NCI-H226 (cell line): ENCODE measurements at regions not wholly inside any gene's neighbourhood (a gene's known extent, or its start where the extent isn't known, plus 50 kb on each side); places are given as distances from the start of the nearest gene placed in this dataset.
A peak's percentile ranks its signal among the peaks of the same experiment; 100 is the strongest.

Experiments
- DNase-seq: peaks from one replicate; pipeline ENCODE4 v3.0.0-alpha.2; 2015

- DNase-seq: no peak
Measured at GRCh38 chr2:423479-423878, 135.6 kb upstream of the ALKAL2 start.

DNA sequence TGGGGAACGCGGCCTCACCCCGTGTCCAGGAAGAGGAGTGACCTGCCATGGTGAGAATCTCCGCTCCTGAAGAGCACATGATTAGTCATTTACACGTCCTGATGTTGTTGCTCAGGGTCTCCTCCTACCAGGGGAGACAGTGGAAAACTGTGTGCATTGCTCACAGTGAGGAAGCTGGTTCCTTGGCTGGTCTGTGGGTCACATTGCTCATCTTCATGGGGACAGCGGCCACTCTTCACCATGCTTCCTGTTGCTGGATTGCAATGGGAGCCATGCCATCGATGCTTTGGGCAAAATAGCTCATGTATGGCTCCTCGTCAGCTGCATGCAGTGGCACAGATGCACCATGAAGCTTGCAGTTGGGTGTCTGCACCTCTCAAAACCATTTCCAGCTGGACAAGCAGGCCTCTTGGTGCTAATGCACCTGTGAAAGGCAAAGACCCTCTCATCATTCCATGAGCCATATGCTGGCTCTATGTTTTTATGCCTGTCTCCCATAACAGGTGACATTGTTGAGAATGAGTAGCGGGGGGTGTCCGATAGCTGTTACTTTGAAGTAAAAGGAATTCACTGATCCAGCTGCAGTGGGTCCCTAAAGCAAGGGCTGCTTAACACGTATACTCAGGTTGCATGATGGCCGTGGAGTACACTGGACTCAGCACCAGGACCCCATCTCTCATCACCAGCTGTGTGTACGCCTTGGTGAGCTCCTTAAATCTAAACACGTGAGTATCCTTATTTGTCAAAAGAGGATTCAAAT is 135.0 kb upstream of the ALKAL2 start:
- no peak for DNase-seq

GRCh38 chr2:421406-421805 is 133.5 kb upstream of the ALKAL2 start:
- DNase-seq: no peak

- DNase-seq: no peak
Measured at GRCh38 chr2:419687-420317, 131.9 kb upstream of the ALKAL2 start.

GRCh38 chr2:417662-418061 is 129.8 kb upstream of the ALKAL2 start:
- DNase-seq: no peak

- DNase-seq: no peak
Measured at GRCh38 chr2:417006-417405, 129.1 kb upstream of the ALKAL2 start.

DNA sequence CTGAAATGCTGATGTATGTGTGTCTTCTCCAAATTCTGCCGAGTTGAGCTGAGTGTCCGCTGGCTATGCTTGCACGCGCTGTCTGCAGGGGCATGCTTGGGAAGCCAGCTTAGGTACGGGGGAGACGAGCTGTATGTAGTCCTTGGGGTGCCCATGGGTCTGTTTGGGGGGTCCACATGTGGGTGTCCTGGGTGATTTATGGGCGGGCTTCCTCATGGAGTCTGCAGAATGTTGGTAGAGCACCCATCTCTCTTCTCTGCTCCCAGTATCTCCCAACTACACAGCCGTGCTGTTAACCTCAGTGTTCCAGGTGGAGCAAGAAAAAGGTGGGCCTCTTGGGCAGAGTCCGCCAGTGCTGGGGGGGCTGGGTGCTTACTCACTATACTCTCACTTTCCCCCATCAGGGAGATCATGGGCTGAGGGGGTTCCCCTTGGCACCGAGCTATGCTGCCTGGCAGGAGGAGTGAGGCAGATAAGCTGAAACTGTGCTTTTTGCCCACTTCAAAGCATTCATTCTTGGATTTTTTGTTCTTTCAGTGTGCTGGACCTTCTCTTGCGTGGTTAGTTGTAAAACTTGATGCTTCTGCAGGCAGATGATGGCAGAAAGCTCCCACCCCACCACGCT is 128.2 kb upstream of the ALKAL2 start:
- no peak for DNase-seq

- DNase-seq: no peak
Measured at GRCh38 chr2:409523-409922, 121.6 kb upstream of the ALKAL2 start.

GRCh38 chr2:407630-408029 is 119.7 kb upstream of the ALKAL2 start:
- DNase-seq: no peak

DNA sequence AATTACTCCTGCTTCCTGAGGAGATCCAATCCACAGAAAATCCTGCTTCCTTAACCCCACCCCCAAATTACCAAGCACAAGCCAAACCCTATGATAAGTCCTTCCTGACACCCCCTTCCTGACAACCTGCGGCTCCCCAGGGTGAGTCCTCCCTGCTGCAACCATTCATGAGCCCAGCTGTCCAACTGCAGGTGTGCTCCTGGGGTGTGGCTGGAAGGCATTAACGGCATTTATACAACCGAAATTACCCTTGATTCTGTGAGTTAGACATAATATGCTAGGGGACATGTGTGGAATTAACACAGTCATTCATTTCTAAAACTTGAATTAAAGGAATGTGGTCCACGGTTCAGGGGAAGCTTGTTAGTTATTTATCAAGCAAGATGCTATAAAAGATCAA is 119.0 kb upstream of the ALKAL2 start:
- DNase-seq: no peak

DNA sequence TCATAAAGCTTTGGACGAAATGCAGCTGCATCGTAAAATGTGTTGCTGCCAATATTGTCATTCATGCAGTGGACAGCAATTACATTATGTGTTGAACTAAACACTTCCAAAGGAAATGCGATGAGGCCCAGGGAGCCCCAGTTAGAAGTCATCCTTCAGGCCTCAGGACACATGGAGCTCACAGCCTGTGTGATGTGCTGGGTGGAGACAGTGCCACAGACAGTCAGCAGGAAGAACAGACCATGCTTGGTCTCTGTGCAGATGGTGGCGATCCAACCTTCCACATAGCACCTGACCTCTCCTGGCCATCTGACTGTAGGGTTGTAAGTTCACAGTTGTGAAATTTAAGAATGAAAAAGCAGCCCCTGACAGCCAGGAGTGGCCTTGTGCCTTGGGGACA is 118.3 kb upstream of the ALKAL2 start:
- DNase-seq: no peak

- DNase-seq: no peak
Measured at GRCh38 chr2:404581-404980, 116.7 kb upstream of the ALKAL2 start.

DNA sequence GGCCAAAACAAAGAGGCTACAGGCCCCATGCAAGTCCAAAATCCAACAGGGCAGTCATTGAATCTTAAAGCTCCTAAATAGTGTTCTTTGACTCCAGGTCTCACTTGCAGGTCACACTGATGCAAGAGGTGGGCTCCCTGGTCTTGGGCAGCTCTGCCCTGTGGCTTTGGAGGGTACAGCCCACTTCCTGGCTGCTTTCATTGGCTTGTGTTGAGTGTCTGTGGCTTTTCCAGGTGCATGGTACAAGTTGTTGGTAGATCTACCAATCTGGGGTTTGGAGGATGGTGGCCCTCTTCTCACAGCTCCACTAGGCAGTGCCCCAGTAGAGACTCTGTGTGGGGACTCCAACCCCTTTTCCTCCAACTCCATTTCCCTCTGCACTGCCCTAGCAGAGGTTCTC is 115.8 kb upstream of the ALKAL2 start:
- no peak for DNase-seq

GRCh38 chr2:402721-403120 is 114.8 kb upstream of the ALKAL2 start:
- no peak for DNase-seq

GRCh38 chr2:402206-402605 is 114.3 kb upstream of the ALKAL2 start:
- DNase-seq: no peak

DNA sequence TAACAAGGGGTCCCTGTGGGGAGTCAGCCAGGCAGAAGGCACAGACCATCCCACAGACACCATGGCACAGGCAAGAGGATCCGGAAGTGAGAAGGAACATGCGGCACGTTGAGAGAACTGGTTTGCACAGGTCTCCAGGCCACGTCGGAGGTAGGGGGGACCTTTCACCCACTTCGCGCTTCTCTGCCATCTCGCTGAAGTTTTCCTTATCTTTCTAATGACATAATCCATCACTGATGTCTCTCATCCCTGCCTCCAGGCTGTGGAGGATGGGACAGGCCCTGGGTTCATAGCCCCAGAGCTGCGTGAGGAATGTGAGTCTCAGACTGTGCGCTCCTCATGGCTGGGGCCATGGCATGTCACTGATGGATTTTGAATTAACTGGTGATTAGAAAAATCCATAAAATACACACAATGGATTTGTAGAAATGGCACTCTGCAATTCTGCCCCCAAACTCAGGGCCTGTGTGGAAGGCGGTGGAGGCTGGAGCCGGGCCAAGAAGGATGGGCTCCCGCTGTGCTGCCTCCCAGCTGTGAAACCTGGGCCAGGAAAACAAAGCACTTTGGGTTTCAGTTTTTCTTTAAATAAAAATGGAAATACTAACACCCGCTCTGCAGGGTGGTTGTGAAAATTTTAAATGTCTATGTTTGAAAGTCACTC is 113.3 kb upstream of the ALKAL2 start:
- no peak for DNase-seq

- no peak for DNase-seq
Measured at GRCh38 chr2:397926-398325, 110.0 kb upstream of the ALKAL2 start.

GRCh38 chr2:397521-397920 is 109.6 kb upstream of the ALKAL2 start:
- no peak for DNase-seq

- DNase-seq: no peak
Measured at GRCh38 chr2:396903-397302, 109.0 kb upstream of the ALKAL2 start.

DNA sequence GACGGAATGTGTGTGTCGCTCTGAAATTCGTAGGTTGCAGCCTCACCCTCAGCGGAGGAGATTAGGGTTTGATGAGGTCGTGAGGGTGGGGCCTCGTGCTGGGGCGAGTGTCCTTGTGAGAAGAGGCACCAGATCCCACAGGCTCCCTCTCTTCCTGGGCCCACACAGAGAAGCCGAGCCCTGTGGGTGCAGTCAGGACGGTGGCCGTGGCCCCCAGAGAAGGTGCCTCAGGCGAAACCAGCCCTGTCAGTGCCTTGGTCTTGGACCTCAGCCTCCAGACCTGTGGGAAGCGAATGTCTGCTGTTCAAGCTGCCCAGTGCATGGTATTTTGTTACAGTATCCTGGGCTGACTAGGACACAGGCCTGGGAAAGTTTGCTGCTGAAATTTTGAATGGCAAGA is 108.0 kb upstream of the ALKAL2 start:
- no peak for DNase-seq

DNA sequence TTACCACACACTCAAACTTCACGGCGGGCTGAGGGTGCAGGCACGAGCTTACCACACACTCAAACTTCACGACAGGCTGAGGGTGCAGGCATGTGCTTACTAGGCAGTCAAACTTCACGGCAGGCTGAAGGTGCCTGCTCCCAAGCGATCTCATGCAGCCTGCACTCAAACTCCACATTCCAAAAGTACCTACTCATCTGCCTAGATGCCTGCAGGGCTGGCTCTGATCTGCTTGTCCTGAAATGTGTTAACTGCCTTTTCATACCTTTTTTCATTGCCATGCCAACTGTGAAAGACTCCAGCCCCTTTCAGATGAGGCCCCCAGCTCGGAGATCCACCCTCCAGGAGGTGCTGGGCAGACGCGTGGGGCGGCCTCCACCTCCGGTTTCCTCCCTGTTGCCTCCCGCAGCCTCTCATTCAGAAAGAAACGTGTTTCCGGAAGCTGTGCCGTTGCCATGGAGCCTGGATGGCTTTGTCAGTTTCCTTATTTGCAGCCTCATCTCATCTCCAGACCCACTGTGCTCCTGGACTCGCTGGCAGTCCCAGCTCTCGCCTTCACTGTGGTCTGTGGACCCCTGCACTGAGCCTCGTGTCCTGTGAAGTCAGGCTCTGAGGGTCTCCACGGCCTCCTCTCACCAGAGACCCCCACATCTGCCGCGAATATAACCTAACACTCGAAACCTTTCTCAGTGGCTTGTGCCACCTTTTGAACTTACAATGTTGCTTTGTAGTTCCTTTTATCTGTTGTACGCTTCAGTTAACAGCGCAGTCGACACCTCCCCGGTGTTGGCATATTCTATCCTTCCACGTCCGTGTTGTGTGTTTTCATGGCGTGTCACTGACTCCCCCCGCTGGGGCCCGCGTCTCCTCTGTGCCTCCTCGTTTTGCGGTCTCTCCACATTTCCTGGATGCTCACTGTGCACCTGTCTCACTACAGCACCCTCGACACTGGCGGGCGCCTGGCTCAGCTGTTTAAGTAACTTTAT is 106.1 kb upstream of the ALKAL2 start:
- peak; percentile 75 for DNase-seq

DNA sequence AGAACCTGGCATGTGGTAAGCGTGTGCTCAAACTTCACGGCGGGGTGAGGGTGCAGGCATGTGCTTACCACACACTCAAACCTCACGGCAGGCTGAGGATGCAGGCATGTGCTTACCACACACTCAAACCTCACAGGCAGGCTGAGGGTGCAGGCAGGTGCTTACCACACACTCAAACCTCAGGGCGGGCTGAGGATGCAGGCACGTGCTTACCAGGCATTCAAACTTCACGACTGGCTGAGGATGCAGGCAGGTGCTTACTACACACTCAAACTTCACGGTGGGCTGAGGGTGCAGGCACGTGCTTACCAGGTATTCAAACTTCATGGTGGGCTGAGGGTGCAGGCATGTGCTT is 105.0 kb upstream of the ALKAL2 start:
- no peak for DNase-seq
